ENCODE measurements at regions not wholly inside any gene's neighbourhood (a gene's known extent, or its start where the extent isn't known, plus 50 kb on each side); places are given as distances from the start of the nearest gene placed in this dataset.

- Histone ChIP-seq H3K9ac (ENCODE audit: low read depth, low read length, poor library complexity, severe bottlenecking) (no peak overlapping the region), H3K36me3 (ENCODE audit: insufficient read depth, low read length) (no peaks in the 10 kb centered on the region), H4K20me1 (ENCODE audit: insufficient read depth, low read length, poor library complexity, severe bottlenecking) (no peaks in the 10 kb centered on the region), H3K27me3 (ENCODE audit: insufficient read depth, low read length, poor library complexity, severe bottlenecking) (no peaks in the 10 kb centered on the region), H2AFZ (ENCODE audit: low read length) (no peak overlapping the region), H3K9me2 (replicated peaks; ENCODE audit: low read depth, low read length) (no peaks in the 10 kb centered on the region), H3K9me3 (ENCODE audit: insufficient read depth, low read depth, low read length) (no peaks in the 10 kb centered on the region; the same call in 1 of the 2 replicates), H3K4me2 (ENCODE audit: low read depth, low read length, poor library complexity, severe bottlenecking) (no peak overlapping the region), H3K4me3 (ENCODE audit: low read length, poor library complexity, severe bottlenecking) (no peak overlapping the region), H3F3A (ENCODE audit: low read depth) (no peaks in the 10 kb centered on the region), H3K79me2 (ENCODE audit: insufficient read depth, low read length) (no peaks in the 10 kb centered on the region), H3K4me1 (ENCODE audit: insufficient read depth, low read length, poor library complexity, severe bottlenecking) (no peaks in the 10 kb centered on the region)
- TF ChIP-seq EZH2phosphoT487 (IDR thresholded peaks at IDR 0.05; ENCODE audit: borderline replicate concordance) (no peak), CTCF (conservative IDR thresholded peaks at IDR 0.05; ENCODE audit: low read length) (no peak)
These were observed 747.8 kb downstream of the BRD1 start for GRCh38 chr22:49079743-49080500.

GRCh38 chr22:49079027-49079725 is 748.5 kb downstream of the BRD1 start:
- Histone ChIP-seq H3K4me2 (ENCODE audit: low read depth, low read length, poor library complexity, severe bottlenecking) (no peak overlapping the region), H3K4me1 (ENCODE audit: insufficient read depth, low read length, poor library complexity, severe bottlenecking) (no peaks in the 10 kb centered on the region), H3K36me3 (ENCODE audit: insufficient read depth, low read length) (no peaks in the 10 kb centered on the region), H4K20me1 (ENCODE audit: insufficient read depth, low read length, poor library complexity, severe bottlenecking) (no peaks in the 10 kb centered on the region), H3F3A (ENCODE audit: low read depth) (no peaks in the 10 kb centered on the region), H2AFZ (ENCODE audit: low read length) (no peak overlapping the region), H3K9ac (ENCODE audit: low read depth, low read length, poor library complexity, severe bottlenecking) (no peak overlapping the region), H3K9me2 (replicated peaks; ENCODE audit: low read depth, low read length) (no peaks in the 10 kb centered on the region), H3K9me3 (ENCODE audit: insufficient read depth, low read depth, low read length) (no peaks in the 10 kb centered on the region; the same call in 1 of the 2 replicates), H3K27me3 (ENCODE audit: insufficient read depth, low read length, poor library complexity, severe bottlenecking) (no peaks in the 10 kb centered on the region), H3K4me3 (ENCODE audit: low read length, poor library complexity, severe bottlenecking) (no peak overlapping the region), H3K79me2 (ENCODE audit: insufficient read depth, low read length) (no peaks in the 10 kb centered on the region)
- TF ChIP-seq CTCF (conservative IDR thresholded peaks at IDR 0.05; ENCODE audit: low read length) (no peak), EZH2phosphoT487 (IDR thresholded peaks at IDR 0.05; ENCODE audit: borderline replicate concordance) (no peak)

- no peak for TF ChIP-seq EZH2phosphoT487 (IDR thresholded peaks at IDR 0.05; ENCODE audit: borderline replicate concordance)
- no peak for TF ChIP-seq CTCF (conservative IDR thresholded peaks at IDR 0.05; ENCODE audit: low read length)
- Histone ChIP-seq H3K27me3 (ENCODE audit: insufficient read depth, low read length, poor library complexity, severe bottlenecking) (no peaks in the 10 kb centered on the region), H3K9ac (ENCODE audit: low read depth, low read length, poor library complexity, severe bottlenecking) (no peak overlapping the region), H3F3A (ENCODE audit: low read depth) (no peaks in the 10 kb centered on the region), H2AFZ (ENCODE audit: low read length) (no peak overlapping the region), H3K9me2 (replicated peaks; ENCODE audit: low read depth, low read length) (no peaks in the 10 kb centered on the region), H3K79me2 (ENCODE audit: insufficient read depth, low read length) (no peaks in the 10 kb centered on the region), H3K9me3 (ENCODE audit: insufficient read depth, low read depth, low read length) (no peaks in the 10 kb centered on the region; the same call in 1 of the 2 replicates), H4K20me1 (ENCODE audit: insufficient read depth, low read length, poor library complexity, severe bottlenecking) (no peaks in the 10 kb centered on the region), H3K36me3 (ENCODE audit: insufficient read depth, low read length) (no peaks in the 10 kb centered on the region), H3K4me3 (ENCODE audit: low read length, poor library complexity, severe bottlenecking) (no peak overlapping the region), H3K4me1 (ENCODE audit: insufficient read depth, low read length, poor library complexity, severe bottlenecking) (no peaks in the 10 kb centered on the region), H3K4me2 (ENCODE audit: low read depth, low read length, poor library complexity, severe bottlenecking) (no peak overlapping the region)
These were observed 749.5 kb downstream of the BRD1 start for GRCh38 chr22:49078076-49078710.
